Endothelial cell of umbilical vein (primary cell): ENCODE measurements at regions not wholly inside any gene's neighbourhood (a gene's known extent, or its start where the extent isn't known, plus 50 kb on each side); places are given as distances from the start of the nearest gene placed in this dataset.

Experiments
- BruUV-seq: library from RNA; stranded (reverse); fragments of 400-500 nt; replicated peaks from 2 replicates; lab custom pipeline; 2021; lab: Mats Ljungman, UMichigan
- CTCF ChIA-PET: fragments of 300-600, 350-600 bp; sonication (Branson Sonifier 250); formaldehyde crosslinking; loops from one replicate; lab custom pipeline; 2021; ENCODE audit warnings: antibody characterized with exemption, inconsistent platforms; lab: Charles Lee
- POLR2A ChIA-PET: fragments of 300-600, 350-600 bp; sonication (Branson Sonifier 250); formaldehyde crosslinking; loops from one replicate; lab custom pipeline; 2021; ENCODE audit warnings: antibody characterized with exemption, inconsistent platforms; lab: Charles Lee
- DNase-seq: peaks from one replicate; pipeline ENCODE4 v3.0.0-alpha.2; 2011; ENCODE audit warnings: low read depth, low spot score
- FAIRE-seq: peaks from 2 replicates; lab custom pipeline; 2011; peaks lifted over from hg19 to GRCh38; lab: Jason Lieb, UNC
- H2AFZ ChIP-seq: 2 replicates; pipeline ENCODE4 v1.6.0; 2012; ENCODE audit warnings: low read depth, low read length, control low read depth, inconsistent platforms
- H3K27ac ChIP-seq: 2 replicates; pipeline ENCODE4 v1.5.1; 2011; ENCODE audit warnings: low read depth, mild to moderate bottlenecking, control low read depth, low read length, moderate library complexity; ENCODE audit not compliant: insufficient read depth
- H3K27me3 ChIP-seq, 2 experiments: 2 replicates each; pipeline versions ENCODE4 v1.6.0 to v1.6.1; 2011; ENCODE audit warnings: low read length in 2 of 2, mixed read lengths in 1 of 2; ENCODE audit not compliant: control insufficient read depth in 2 of 2, insufficient read depth in 2 of 2
- H3K36me3 ChIP-seq, 2 experiments: 2 replicates in 1 of 2; 3 replicates in 1 of 2; pipeline ENCODE4 v1.5.1; 2011; ENCODE audit warnings: low read length in 2 of 2, mild to moderate bottlenecking in 1 of 2, moderate library complexity in 1 of 2; ENCODE audit not compliant: control insufficient read depth in 2 of 2, insufficient read depth in 2 of 2; ENCODE audit errors: extremely low read depth in 1 of 2
- H3K4me1 ChIP-seq: 3 replicates; pipeline ENCODE4 v1.5.1; 2011; ENCODE audit warnings: mild to moderate bottlenecking, low read length; ENCODE audit not compliant: control insufficient read depth, insufficient read depth; ENCODE audit errors: extremely low read depth
- H3K4me2 ChIP-seq: 2 replicates; pipeline ENCODE4 v1.6.1; 2011; ENCODE audit warnings: low read length, control low read depth, mixed read lengths; ENCODE audit not compliant: insufficient read depth
- H3K4me3 ChIP-seq, 3 experiments: fragments of 200-600 bp in 1 of 3; sonication (generic), shearing (Covaris generic) in 1 of 3; replicated peaks in 1 of 3; 2 replicates each; pipeline ENCODE4 v1.5.1; 2011 to 2016; ENCODE audit warnings: control low read depth in 3 of 3, low read length in 3 of 3, mild to moderate bottlenecking in 2 of 3, inconsistent platforms in 1 of 3, low read depth in 1 of 3, moderate library complexity in 1 of 3; ENCODE audit not compliant: insufficient read depth in 1 of 3
- H3K79me2 ChIP-seq: 2 replicates; pipeline ENCODE4 v1.6.0; 2012; ENCODE audit warnings: low read length, inconsistent platforms; ENCODE audit not compliant: control insufficient read depth, insufficient read depth
- H3K9ac ChIP-seq: replicated peaks from 2 replicates; pipeline ENCODE3; 2011; ENCODE audit warnings: low read length, control low read depth; ENCODE audit not compliant: insufficient read depth; ENCODE audit errors: extremely low read depth
- H3K9me1 ChIP-seq: replicated peaks from 3 replicates; pipeline ENCODE4 v1.6.0; 2011; ENCODE audit warnings: mild to moderate bottlenecking, low read length; ENCODE audit not compliant: control insufficient read depth, insufficient read depth; ENCODE audit errors: extremely low read depth
- H3K9me3 ChIP-seq: replicated peaks from 2 replicates; pipeline ENCODE4 v1.5.1; 2012; ENCODE audit warnings: low read length, inconsistent platforms; ENCODE audit not compliant: control insufficient read depth, insufficient read depth
- H4K20me1 ChIP-seq: replicated peaks from 2 replicates; pipeline ENCODE3; 2011; ENCODE audit warnings: mild to moderate bottlenecking, low read length; ENCODE audit not compliant: control insufficient read depth, insufficient read depth; ENCODE audit errors: extremely low read depth
- EZH2 ChIP-seq: IDR thresholded peaks from 2 replicates; pipeline ENCODE4 v1.6.1; 2012; ENCODE audit warnings: borderline replicate concordance, low read depth, mild to moderate bottlenecking, moderate library complexity, low read length, inconsistent platforms; ENCODE audit not compliant: severe bottlenecking
- FOS ChIP-seq: IDR thresholded peaks from 2 replicates; pipeline ENCODE4 v1.6.1; 2011; ENCODE audit warnings: mild to moderate bottlenecking, low read length, moderate library complexity, borderline replicate concordance; ENCODE audit not compliant: insufficient read depth
- GATA2 ChIP-seq: IDR thresholded peaks from 2 replicates; pipeline ENCODE4 v1.7.0; 2011; ENCODE audit warnings: low read depth, mild to moderate bottlenecking, moderate library complexity, mixed read lengths, low read length; ENCODE audit not compliant: insufficient read length, insufficient read depth
- JUN ChIP-seq: IDR thresholded peaks from 2 replicates; pipeline ENCODE4 v1.6.1; 2011; ENCODE audit warnings: borderline replicate concordance, low read depth; ENCODE audit not compliant: insufficient read length, insufficient read depth
- MYC ChIP-seq: IDR thresholded peaks from one replicate; pipeline ENCODE4 v1.6.1; 2011; ENCODE audit warnings: mild to moderate bottlenecking, low read depth, low read length
- POLR2A ChIP-seq: IDR thresholded peaks from 2 replicates; pipeline ENCODE4 v1.6.1; 2012; ENCODE audit warnings: low read depth, mild to moderate bottlenecking, control low read depth, low read length
- POLR2AphosphoS5 ChIP-seq: IDR thresholded peaks from 2 replicates; pipeline ENCODE4 v1.6.1; 2012; ENCODE audit warnings: low read depth, mild to moderate bottlenecking, control low read depth, low read length, moderate library complexity; ENCODE audit not compliant: insufficient read depth
- dilution Hi-C: fragments of 300-500 bp; cut with MboI; formaldehyde crosslinking; loops from one replicate; pipeline ENCODE4 v1.15.0; 2019; ENCODE audit warnings: low sequenced_read_pairs; ENCODE audit not compliant: extremely low pct_ligation_motif_present
- intact Hi-C: fragments of 100-400 bp; cut with micrococcal nuclease; formaldehyde crosslinking; loops from one replicate; pipeline ENCODE4 v1.10.0; 2022
- TF ChIP-seq, protein P1 (sequence below), 2 donors: IDR thresholded peaks; 1 replicate in 1 of 2; 2 replicates in 1 of 2; pipeline ENCODE4 v1.5.1; 2011; ENCODE audit warnings: low read length in 2 of 2, mild to moderate bottlenecking in 2 of 2, moderate library complexity in 2 of 2, control low read depth in 1 of 2, inconsistent platforms in 1 of 2, low read depth in 1 of 2; ENCODE audit not compliant: insufficient read depth in 1 of 2; ENCODE audit errors: extremely low read depth in 1 of 2

GRCh38 chr15:92305343-92305742 is 88.3 kb upstream of the ST8SIA2 start:
- no peak overlapping the region for H2AFZ ChIP-seq
- no peaks in the 10 kb centered on the region for H3K27me3 ChIP-seq
- H3K9me1 ChIP-seq = no peaks in the 10 kb centered on the region
- no peak overlapping the region for H3K4me2 ChIP-seq
- intact Hi-C loops (no loop called here), dilution Hi-C loops (no loop called here)
- H3K9ac ChIP-seq = no peak overlapping the region
- H3K4me1 ChIP-seq = no peaks in the 10 kb centered on the region
- H4K20me1 ChIP-seq = no peaks in the 10 kb centered on the region
- POLR2A ChIA-PET = no interaction called here
- DNase-seq (no peak), FAIRE-seq (no peak)
- H3K27ac ChIP-seq = no peak overlapping the region
- no peaks in the 10 kb centered on the region for H3K79me2 ChIP-seq
- H3K9me3 ChIP-seq = no peaks in the 10 kb centered on the region
- no TSS peak for BruUV-seq
- TF ChIP-seq MYC = no peak
- TF ChIP-seq GATA2 = no peak
- TF ChIP-seq, protein P1, sequence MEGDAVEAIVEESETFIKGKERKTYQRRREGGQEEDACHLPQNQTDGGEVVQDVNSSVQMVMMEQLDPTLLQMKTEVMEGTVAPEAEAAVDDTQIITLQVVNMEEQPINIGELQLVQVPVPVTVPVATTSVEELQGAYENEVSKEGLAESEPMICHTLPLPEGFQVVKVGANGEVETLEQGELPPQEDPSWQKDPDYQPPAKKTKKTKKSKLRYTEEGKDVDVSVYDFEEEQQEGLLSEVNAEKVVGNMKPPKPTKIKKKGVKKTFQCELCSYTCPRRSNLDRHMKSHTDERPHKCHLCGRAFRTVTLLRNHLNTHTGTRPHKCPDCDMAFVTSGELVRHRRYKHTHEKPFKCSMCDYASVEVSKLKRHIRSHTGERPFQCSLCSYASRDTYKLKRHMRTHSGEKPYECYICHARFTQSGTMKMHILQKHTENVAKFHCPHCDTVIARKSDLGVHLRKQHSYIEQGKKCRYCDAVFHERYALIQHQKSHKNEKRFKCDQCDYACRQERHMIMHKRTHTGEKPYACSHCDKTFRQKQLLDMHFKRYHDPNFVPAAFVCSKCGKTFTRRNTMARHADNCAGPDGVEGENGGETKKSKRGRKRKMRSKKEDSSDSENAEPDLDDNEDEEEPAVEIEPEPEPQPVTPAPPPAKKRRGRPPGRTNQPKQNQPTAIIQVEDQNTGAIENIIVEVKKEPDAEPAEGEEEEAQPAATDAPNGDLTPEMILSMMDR (IDR thresholded peaks at IDR 0.05; ENCODE audit: extremely low read depth in 1 of 2, insufficient read depth in 1 of 2, low read depth in 1 of 2, low read length in 2 of 2) = no peak
- no peak for TF ChIP-seq FOS
- CTCF ChIA-PET = no interaction called here
- no peaks in the 10 kb centered on the region for H3K36me3 ChIP-seq
- H3K4me3 ChIP-seq = no peak overlapping the region

DNA sequence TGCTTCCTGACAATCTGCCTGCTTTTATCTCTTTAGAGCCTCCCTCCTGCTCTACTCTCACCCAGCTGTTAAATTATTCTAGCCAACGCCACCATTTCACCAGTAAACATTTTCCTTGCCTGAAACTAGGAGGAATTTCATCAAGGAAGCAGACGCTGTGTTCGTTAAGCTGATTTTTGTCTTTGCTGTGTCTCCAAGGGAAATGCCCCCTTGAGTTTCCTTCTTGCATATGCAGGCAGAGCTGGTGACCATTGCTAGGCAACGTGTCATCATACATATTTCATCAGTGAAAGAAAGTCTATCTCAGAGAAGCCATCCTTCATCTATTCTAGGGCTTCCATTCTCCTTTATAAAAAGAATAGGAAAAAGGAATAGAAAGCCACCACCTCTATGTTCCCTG is 87.0 kb upstream of the ST8SIA2 start:
- dilution Hi-C loops = no loop called here
- CTCF ChIA-PET = no interaction called here
- FAIRE-seq = no peak

More for the DNA sequence above, 87.0 kb upstream of the ST8SIA2 start:
- no peak for DNase-seq
- intact Hi-C loops = no loop called here
- Histone ChIP-seq H3K9me1 (no peaks in the 10 kb centered on the region), H3K79me2 (no peaks in the 10 kb centered on the region), H2AFZ (no peak overlapping the region), H3K9me3 (no peaks in the 10 kb centered on the region), H3K4me1 (no peaks in the 10 kb centered on the region), H3K27ac (no peak overlapping the region), H4K20me1 (no peaks in the 10 kb centered on the region), H3K27me3 (no peaks in the 10 kb centered on the region), H3K9ac (no peak overlapping the region), H3K36me3 (no peaks in the 10 kb centered on the region), H3K4me2 (no peak overlapping the region), H3K4me3 (no peak overlapping the region)
- no TSS peak for BruUV-seq
- TF ChIP-seq POLR2AphosphoS5 (no peak), POLR2A (no peak), EZH2 (no peak), MYC (no peak), FOS (no peak), JUN (no peak)
- POLR2A ChIA-PET = no interaction called here
